Osteoblast (primary cell): ENCODE measurements at regions not wholly inside any gene's neighbourhood (a gene's known extent, or its start where the extent isn't known, plus 50 kb on each side); places are given as distances from the start of the nearest gene placed in this dataset.

Source experiments
- DNase-seq: peaks from one replicate; pipeline ENCODE4 v3.0.0; 2011; ENCODE audit warnings: low spot score, mixed read lengths; ENCODE audit not compliant: insufficient read length; ENCODE audit errors: missing footprints
- H2AFZ ChIP-seq: 2 replicates; pipeline ENCODE4 v1.6.0; 2011; ENCODE audit warnings: mild to moderate bottlenecking, low read length
- H3K27ac ChIP-seq: 2 replicates; pipeline ENCODE4 v1.5.1; 2011; ENCODE audit warnings: mild to moderate bottlenecking, low read depth, low read length, moderate library complexity
- H3K27me3 ChIP-seq: 2 replicates; pipeline ENCODE4 v1.6.0; 2012; ENCODE audit warnings: mild to moderate bottlenecking, control low read depth, inconsistent platforms, low read length, moderate library complexity; ENCODE audit not compliant: insufficient read depth
- H3K36me3 ChIP-seq: 2 replicates; pipeline ENCODE4 v1.5.1; 2011; ENCODE audit warnings: mild to moderate bottlenecking, low read length, control low read depth, moderate library complexity; ENCODE audit not compliant: insufficient read depth
- H3K4me1 ChIP-seq: 2 replicates; pipeline ENCODE4 v1.5.1; 2011; ENCODE audit warnings: mild to moderate bottlenecking, low read length, control low read depth, moderate library complexity; ENCODE audit not compliant: insufficient read depth
- H3K4me2 ChIP-seq: 2 replicates; pipeline ENCODE4 v1.6.0; 2011; ENCODE audit warnings: mild to moderate bottlenecking, low read length; ENCODE audit not compliant: insufficient read depth
- H3K4me3 ChIP-seq: fragments of 200-600 bp; sonication (generic); 3 replicates; pipeline ENCODE4 v1.5.1; 2012; ENCODE audit warnings: mild to moderate bottlenecking, low read length, inconsistent platforms; ENCODE audit not compliant: insufficient read depth
- H3K79me2 ChIP-seq: 2 replicates; pipeline ENCODE4 v1.6.0; 2012; ENCODE audit warnings: mild to moderate bottlenecking, low read length, control low read depth, inconsistent platforms; ENCODE audit not compliant: insufficient read depth
- H3K9me3 ChIP-seq: 2 replicates; pipeline ENCODE4 v1.5.1; 2011; ENCODE audit warnings: low read depth, low read length, control low read depth
- H4K20me1 ChIP-seq: 2 replicates; pipeline ENCODE4 v1.6.0; 2012; ENCODE audit warnings: mild to moderate bottlenecking, low read length, control low read depth; ENCODE audit not compliant: insufficient read depth
- TF ChIP-seq, protein P1 (sequence below): IDR thresholded peaks from 2 replicates; pipeline ENCODE4 v1.5.1; 2011; ENCODE audit warnings: mild to moderate bottlenecking, low read depth, low read length, moderate library complexity; ENCODE audit errors: extremely low read depth

DNA sequence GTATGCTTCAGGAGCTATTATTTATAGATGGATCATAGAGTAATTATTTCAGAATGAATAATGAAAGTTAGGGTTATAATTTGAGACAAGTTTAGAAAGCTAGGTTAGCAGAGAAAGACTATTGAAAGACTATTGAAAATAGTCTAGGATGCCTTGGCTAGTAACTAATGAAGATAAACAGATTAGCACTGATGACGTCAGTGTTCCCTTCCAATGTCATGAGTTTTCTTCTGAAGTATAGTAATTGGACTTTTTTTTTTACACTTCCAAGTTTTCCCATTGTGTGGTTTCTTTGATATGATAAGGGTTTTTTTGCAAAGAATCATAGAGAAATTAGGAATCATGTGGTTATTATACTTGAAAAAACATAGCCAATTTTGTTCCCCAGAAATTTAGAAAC, 1041.5 kb upstream of the CRIM1 start:
- H3K4me2 ChIP-seq: no peak overlapping the region
- H3K4me1 ChIP-seq: no peaks in the 10 kb centered on the region
- no peaks in the 10 kb centered on the region for H3K27me3 ChIP-seq
- no peak overlapping the region for H3K27ac ChIP-seq
- DNase-seq: no peak
- no peaks in the 10 kb centered on the region for H3K9me3 ChIP-seq
- H3K4me3 ChIP-seq: no peak overlapping the region
- no peaks in the 10 kb centered on the region for H4K20me1 ChIP-seq
- no peaks in the 10 kb centered on the region for H3K79me2 ChIP-seq
- H3K36me3 ChIP-seq: no peaks in the 10 kb centered on the region
- H2AFZ ChIP-seq: no peak overlapping the region
- TF ChIP-seq, protein P1, sequence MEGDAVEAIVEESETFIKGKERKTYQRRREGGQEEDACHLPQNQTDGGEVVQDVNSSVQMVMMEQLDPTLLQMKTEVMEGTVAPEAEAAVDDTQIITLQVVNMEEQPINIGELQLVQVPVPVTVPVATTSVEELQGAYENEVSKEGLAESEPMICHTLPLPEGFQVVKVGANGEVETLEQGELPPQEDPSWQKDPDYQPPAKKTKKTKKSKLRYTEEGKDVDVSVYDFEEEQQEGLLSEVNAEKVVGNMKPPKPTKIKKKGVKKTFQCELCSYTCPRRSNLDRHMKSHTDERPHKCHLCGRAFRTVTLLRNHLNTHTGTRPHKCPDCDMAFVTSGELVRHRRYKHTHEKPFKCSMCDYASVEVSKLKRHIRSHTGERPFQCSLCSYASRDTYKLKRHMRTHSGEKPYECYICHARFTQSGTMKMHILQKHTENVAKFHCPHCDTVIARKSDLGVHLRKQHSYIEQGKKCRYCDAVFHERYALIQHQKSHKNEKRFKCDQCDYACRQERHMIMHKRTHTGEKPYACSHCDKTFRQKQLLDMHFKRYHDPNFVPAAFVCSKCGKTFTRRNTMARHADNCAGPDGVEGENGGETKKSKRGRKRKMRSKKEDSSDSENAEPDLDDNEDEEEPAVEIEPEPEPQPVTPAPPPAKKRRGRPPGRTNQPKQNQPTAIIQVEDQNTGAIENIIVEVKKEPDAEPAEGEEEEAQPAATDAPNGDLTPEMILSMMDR: no peak

DNA sequence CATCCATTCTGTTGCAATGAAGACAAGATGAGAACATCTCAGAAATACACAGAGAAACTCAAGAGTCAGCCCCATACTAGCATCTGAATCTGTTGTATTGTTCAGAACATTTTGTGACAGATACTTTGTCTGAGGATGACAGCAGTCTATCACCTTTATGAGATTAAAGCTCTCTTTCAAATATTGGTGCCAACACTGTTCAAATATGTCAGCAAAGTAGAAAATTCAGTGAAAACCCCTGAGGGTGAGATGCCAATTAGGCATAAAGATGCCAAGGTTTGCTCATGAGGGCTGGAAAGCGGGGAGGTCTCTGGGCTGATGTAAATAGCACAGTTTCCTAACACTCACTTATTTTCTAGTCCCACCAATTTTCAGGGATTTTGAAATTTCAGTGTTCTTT, 1054.2 kb upstream of the CRIM1 start:
- no peaks in the 10 kb centered on the region for H3K79me2 ChIP-seq
- H3K4me1 ChIP-seq: no peaks in the 10 kb centered on the region
- no peak overlapping the region for H3K27ac ChIP-seq
- no peaks in the 10 kb centered on the region for H3K36me3 ChIP-seq
- H3K27me3 ChIP-seq: no peaks in the 10 kb centered on the region
- H3K4me3 ChIP-seq: no peak overlapping the region
- H4K20me1 ChIP-seq: no peaks in the 10 kb centered on the region
- TF ChIP-seq, protein P1: no peak
- no peak overlapping the region for H2AFZ ChIP-seq
- H3K4me2 ChIP-seq: no peak overlapping the region
- H3K9me3 ChIP-seq: no peaks in the 10 kb centered on the region
- DNase-seq: no peak

DNA sequence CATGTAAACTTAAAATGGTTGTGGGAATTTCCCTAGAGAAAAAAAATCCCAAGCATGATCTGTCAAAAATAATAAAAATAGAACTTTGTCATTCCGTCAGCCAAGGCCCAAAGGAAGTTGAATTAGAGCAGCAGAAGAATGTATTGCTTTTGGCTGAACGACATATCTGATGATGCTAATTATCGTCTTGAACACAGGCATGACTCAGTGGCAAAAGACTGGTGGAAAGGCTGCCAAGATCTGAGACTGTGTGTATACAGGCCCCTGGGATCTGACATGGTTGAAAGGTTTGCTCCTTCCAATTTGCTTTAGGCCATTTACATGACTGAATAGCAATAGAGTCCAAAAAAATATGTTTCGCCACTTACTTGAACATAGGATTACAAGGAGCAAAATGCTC, 1057.1 kb upstream of the CRIM1 start:
- H4K20me1 ChIP-seq: no peaks in the 10 kb centered on the region
- no peaks in the 10 kb centered on the region for H3K27me3 ChIP-seq
- H3K4me3 ChIP-seq: no peak overlapping the region
- peak; percentile 35 for DNase-seq
- H2AFZ ChIP-seq: no peak overlapping the region
- H3K27ac ChIP-seq: no peak overlapping the region
- H3K9me3 ChIP-seq: no peaks in the 10 kb centered on the region
- no peaks in the 10 kb centered on the region for H3K36me3 ChIP-seq
- TF ChIP-seq, protein P1: no peak
- no peaks in the 10 kb centered on the region for H3K4me1 ChIP-seq
- no peak overlapping the region for H3K4me2 ChIP-seq
- no peaks in the 10 kb centered on the region for H3K79me2 ChIP-seq

DNA sequence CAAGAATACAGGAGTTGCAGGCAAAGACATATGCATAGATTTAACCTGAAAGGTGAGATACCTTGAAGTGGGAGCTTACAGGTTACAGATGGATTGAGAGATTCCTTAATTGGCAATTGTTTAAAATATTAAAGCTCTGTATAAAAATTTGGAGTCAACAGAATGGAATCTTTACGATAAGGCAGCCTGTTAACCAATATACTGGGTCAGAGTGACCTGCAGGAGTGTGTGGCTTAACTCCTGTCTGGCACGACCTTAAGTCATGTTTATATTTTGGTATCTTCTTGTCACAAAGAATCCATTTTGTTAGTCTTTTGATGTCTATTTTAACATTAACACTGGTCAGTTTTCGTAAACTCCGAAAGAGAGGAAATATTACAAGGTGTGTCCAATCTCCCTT, 1058.2 kb upstream of the CRIM1 start:
- H4K20me1 ChIP-seq: no peaks in the 10 kb centered on the region
- H3K79me2 ChIP-seq: no peaks in the 10 kb centered on the region
- H3K4me1 ChIP-seq: no peaks in the 10 kb centered on the region
- TF ChIP-seq, protein P1: no peak
- no peak overlapping the region for H3K27ac ChIP-seq
- no peak overlapping the region for H2AFZ ChIP-seq
- no peaks in the 10 kb centered on the region for H3K36me3 ChIP-seq
- DNase-seq: no peak
- H3K4me3 ChIP-seq: no peak overlapping the region
- H3K4me2 ChIP-seq: no peak overlapping the region
- H3K27me3 ChIP-seq: no peaks in the 10 kb centered on the region
- H3K9me3 ChIP-seq: no peaks in the 10 kb centered on the region
